ENCODE measurements at regions not wholly inside any gene's neighbourhood (a gene's known extent, or its start where the extent isn't known, plus 50 kb on each side); places are given as distances from the start of the nearest gene placed in this dataset.
"Not testable (repeated sequence)": the region's sequence is repeated elsewhere in the genome, so short reads cannot be mapped to it uniquely, and the experiment has no call there.

DNA sequence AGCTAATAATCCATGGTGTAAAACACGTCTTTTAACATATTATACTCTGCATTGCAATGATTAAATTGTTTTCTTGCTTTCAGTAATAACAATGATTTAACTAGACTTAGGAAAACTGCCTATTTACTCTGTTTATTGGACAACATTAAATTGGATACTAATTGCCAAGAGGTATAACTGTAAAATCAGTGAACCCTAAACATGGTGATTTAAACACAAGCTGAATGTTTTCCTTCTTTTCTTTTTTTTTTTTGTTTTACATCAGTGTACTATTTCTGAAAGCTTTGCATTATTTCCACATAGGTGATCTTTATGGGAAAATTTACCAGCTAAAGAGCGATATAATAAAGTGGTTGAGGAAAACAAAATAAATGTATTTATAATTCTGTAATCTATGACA is 276.7 kb downstream of the PCDH7 start:
- no peak for DNase-seq (ENCODE audit: low read depth in 3 of 3, low spot score in 2 of 3)

DNA sequence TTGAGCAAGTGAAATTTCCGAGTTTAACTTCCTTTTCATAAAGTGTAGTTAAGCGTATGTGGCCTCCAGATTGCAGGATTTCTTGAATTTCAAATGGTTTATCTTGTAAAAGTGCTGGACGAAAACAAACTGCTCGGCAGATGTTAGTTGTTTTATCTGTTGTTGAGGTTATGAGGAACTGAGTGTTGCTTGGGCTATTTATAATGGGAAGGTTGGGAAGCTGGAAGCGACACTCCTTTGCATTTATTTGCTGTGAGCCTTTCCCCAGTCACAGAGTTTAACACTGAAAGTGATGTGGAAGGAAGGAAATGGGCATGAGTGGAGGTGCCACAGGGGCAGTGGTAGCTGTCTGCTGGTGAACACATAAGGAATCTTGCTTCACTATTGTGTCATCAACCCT is 284.9 kb downstream of the PCDH7 start:
- no peak for DNase-seq (ENCODE audit: low read depth in 3 of 3, low spot score in 2 of 3)

DNA sequence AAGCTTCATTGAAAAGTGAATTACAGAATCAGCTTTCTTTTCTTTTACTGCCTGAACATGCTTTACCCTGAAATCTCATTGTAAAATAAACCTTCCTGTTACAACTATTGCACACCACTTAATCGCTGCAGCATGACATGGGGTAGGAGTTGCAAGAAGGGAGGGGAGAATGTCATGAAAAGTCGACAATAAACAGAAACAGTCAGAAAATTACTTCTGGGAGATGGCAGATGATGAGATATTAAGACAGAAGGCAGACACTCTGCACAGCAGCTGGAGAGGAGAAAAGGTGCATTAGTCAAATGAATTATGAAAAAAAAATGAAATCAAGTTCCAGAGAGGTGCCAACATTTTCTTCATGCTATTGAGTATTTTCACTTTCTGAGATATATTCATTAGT is 287.7 kb downstream of the PCDH7 start:
- no peak for DNase-seq (ENCODE audit: low read depth in 3 of 3, low spot score in 2 of 3)

DNA sequence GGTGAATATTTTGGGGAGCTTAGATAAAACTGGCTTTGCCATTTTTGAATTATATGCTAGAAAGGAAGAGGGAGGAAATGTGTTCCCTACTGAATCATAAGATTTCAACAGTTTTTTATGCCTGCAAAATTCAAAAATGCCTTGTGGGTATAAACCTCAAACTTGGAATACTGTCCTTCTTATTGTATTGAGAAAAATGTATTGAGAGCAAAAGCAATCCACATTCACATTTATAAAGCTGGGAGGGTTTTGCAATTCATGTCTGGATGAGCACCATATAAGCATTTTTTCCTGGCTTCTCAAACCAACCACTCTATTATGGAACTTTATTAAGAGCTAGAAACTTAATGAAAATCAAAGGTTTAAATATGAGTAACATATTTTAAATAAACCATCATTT is 289.8 kb downstream of the PCDH7 start:
- DNase-seq (ENCODE audit: low read depth in 3 of 3, low spot score in 2 of 3) = no peak

DNA sequence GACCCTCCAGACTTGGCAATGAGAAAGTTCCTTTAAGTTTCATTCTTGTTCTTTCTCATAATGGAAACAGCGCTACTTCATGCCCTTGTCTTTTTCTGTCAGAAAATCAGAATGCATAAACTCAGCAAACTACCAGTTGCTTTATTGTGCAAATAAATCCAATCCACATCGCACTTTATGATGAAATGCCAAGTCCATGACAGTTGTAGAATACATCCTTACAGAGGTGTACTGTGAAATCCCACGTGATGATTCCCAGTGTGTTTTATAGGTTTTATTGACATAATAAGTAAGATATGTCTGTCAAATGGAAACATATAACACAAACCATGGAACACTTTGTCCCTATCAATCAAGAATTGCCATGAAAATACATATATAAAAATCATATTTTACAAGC is 295.0 kb downstream of the PCDH7 start:
- no peak for DNase-seq (ENCODE audit: low read depth in 3 of 3, low spot score in 2 of 3)

DNA sequence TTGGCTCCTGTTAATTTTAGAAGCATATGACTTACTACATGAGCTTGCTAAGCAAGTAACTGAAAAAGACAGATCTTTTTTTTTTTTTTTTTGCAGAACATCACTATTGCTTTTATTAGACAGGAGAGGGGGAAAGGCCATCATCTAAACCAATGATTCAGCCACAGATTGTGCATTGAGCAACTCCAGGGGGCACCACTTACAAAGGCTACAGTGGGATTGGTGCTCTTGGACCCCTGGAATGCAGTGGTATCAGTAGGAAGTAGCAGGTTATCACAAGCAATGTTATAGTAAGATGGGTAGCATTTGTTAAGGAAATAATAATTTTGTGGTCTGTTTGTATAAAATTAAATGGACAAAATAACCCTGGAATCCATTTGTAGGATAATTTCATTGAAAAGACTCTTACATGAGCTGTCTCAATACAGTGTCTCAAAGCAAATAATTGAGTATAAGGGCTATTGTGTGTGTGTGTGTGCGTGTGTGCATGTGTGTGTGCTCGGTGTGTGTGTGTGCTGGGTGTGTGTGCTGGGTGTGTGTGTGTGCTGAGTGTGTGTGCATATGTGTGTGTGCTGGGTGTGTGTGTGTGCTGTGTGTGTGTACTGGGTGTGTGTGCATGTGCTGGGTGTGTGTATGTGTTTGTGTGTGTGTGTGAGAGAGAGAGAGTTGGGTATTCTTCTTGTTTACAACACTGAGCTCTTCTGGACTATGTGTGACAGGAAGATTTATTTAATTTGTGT is 296.3 kb downstream of the PCDH7 start:
- no peak for DNase-seq (ENCODE audit: low read depth in 3 of 3, low spot score in 2 of 3)

DNA sequence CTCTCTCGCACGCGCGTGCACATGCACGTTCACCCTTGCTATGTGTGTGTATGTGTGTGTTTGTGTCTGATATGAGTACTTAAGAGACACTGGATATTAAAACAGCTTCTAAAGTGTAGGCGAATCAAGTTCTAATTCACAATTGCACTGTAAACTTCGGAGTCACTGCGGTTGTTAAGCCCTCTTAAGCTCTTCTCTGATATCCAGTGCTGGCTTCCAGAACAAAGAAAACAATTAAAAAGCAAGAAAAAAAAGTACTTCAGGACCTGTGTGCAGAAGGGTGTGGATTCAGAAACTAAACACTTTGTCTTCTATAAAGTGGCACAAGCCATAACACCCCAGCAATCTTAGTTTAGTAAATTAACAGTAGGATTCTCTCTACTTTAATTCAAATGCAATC is 300.2 kb downstream of the PCDH7 start:
- DNase-seq (ENCODE audit: low read depth in 3 of 3, low spot score in 2 of 3) = no peak

DNA sequence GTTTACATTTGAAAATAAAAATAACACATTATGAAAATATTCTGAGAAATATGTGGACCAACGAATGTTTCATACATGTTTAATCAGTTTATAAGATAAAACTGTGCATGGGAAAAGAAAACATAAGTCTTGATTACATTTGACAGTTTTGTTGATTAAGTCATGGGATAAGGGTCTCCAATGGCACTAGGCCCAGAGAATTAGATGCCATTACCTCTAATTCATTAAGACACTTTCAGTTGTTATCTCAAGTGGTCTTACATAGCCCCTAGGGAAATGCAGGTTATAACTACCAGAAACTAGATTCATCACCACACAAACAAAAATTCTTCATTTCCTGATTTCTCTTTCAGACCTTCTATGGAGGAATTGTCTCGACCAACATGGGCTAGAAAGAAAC is 300.8 kb downstream of the PCDH7 start:
- no peak for DNase-seq (ENCODE audit: low read depth in 3 of 3, low spot score in 2 of 3)

DNA sequence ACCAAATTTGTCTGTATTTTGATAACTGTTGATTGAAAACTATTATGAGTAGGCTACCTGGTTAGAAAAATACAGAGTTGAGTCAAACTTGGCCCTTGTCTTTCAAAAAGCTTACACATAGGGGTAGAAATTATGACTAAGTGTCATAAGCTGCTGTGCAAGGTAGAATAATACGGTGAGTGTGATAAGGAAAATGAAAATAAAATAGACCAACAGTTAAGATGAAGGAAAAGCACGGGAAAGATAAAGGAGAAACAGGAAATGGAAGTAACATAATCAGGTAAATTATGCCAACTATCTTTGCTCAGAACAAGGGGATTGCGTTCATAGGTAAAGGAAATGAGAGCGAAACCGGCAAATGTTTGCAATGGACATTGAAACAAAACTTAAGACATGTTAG is 302.5 kb downstream of the PCDH7 start:
- no peak for DNase-seq (ENCODE audit: low read depth in 3 of 3, low spot score in 2 of 3)

DNA sequence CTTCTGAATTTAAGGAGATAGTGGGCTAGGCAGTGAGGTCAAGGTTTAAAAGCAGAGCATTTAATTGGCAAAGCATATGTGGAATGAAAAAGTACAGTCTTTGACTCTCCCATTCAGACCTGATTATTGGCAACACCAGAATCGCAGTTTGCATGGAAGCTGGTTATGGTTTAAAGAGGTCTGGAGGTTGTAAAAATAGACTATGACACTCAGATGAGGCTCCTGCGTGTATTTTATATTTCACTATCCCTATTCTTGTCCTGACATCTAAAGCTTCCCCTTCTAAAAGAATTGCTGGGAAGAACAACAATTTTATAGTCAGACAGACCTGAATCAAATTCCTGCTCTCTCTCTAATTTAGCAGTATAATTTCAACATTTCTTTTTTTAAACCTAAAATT is 302.9 kb downstream of the PCDH7 start:
- no peak for DNase-seq (ENCODE audit: low read depth in 3 of 3, low spot score in 2 of 3)

DNA sequence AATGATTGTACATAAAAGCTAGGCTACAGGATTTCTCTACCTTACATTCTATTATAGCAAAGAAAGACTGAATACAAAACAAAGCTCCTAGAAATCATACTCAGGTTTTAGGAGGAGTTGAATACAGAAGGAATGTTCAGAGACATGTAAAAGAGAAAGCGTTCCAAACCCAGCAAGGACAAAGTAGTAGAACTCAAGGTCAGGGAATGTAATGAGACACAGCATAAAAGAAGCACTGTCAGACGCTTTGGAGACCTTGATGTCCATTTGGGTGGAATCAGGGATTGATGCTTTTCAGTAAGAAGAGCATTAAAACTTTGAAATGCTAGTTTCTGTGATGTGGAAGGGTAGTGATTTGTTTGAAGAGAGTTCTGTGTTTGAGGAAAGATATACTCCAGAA is 303.6 kb downstream of the PCDH7 start:
- no peak for DNase-seq (ENCODE audit: low read depth in 3 of 3, low spot score in 2 of 3)

DNA sequence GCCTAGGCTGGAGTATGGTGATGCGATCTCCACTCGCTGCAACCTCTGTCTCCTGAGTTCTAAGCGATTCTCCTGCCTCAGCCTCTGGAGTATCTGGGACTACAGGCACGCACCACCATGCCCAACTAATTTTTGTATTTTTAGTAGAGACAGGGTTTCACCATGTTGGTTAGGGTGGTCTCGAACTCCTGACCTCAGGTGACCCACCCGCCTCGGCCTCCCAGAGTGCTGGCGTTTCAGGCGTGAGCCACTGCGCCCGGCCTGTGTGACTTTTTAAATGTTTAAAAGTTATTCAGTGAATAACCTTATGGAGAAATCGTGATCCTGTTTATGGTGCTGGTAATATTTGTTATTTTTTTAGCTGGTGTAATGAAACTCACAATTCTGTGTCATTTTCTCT is 304.6 kb downstream of the PCDH7 start:
- not testable (repeated sequence) for DNase-seq (ENCODE audit: low read depth in 3 of 3, low spot score in 2 of 3)

DNA sequence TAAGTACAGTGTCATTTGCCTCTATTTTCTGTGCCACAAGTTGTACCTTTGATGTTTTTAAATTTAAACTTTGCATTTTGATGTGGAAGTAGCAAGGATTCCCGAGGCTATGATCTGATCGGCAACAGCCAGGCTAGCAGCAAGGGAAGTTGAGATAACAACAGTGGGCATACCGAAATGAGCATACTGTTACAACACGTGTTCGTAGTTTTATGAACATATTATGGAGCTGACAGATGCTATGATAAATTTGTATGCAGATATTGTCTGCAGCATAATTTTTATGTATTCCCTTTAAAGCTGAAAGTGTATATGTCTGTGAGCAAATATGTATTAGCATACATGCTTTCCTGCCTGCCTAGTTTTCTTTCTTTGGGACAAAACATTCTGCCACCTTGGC is 306.1 kb downstream of the PCDH7 start:
- DNase-seq (ENCODE audit: low read depth in 3 of 3, low spot score in 2 of 3) = no peak

DNA sequence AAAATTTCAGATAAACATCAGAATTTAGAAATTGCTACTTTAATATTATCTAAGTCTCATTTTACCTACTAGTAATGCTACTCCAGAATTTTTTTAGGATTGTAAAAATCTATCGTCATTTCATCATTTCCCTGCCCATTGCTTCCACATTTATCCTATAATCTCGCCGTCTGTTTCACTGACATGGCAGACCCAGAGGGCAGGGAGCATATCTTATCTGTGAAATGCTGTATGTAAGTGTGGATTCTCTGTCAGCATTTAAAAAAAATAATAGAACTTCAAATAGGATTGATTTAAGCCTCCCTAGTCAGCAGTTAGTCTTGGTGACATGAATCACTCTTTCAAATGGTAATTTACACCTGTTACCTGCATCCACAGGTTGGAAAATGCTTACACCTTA is 314.4 kb downstream of the PCDH7 start:
- no peak for DNase-seq (ENCODE audit: low read depth in 3 of 3, low spot score in 2 of 3)

DNA sequence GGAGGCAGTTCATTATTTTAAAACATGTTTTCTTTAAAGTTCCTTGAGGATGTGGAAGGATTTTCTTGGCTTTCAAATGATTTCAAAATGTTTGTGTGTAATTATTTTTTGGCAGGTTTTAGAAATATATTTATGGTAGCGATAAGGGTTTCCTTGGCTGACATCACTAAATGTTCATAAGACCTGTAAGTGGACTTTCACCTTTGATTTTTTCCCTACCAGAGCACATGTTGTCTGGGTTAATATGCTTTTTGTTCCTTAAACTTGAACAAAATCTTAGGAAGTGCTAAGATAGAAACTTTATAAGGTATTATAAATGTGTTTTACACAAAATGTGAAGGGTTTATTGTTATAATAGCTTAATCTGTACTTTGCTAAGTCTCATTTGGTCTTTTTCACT is 315.6 kb downstream of the PCDH7 start:
- DNase-seq (ENCODE audit: low read depth in 3 of 3, low spot score in 2 of 3) = no peak

DNA sequence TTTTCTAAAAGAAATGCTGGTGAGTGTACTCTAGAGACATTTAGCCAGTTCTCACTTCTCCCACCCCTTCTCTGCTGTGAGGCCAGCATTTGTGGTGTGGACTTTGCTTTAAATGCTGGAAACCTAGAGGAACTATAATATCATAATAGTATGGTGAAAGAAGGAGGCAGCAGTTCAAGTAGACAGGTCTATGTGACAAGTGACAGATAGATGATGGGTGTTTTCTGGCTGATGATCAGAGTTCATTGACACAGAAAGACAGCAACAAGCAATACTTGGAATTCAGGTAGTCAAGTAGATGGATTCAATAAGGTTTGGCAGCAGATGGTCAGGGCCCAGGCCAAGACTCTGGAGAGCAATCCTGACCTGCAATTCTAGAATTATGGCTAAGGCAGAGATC is 317.5 kb downstream of the PCDH7 start:
- DNase-seq (ENCODE audit: low read depth in 3 of 3, low spot score in 2 of 3) = no peak

DNA sequence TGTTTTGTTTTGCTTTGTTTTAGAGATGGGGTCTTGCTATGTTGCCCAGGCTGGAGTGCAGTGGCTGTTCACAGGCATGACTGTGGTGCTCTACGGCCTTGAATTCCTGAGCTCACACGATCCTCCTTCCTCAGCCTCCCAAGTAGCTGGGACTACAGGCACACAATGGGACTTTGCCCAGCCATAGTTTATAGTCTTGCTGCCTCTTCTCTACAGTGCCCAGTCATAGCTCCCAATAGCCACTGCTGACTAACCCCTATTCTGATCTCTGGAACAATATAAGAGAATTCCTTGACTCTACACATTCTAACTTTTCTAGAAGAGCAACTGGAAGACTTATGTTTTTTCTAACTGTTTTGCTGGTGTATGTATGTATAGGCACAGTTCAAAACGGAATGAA is 319.2 kb downstream of the PCDH7 start:
- DNase-seq (ENCODE audit: low read depth in 3 of 3, low spot score in 2 of 3) = no peak

DNA sequence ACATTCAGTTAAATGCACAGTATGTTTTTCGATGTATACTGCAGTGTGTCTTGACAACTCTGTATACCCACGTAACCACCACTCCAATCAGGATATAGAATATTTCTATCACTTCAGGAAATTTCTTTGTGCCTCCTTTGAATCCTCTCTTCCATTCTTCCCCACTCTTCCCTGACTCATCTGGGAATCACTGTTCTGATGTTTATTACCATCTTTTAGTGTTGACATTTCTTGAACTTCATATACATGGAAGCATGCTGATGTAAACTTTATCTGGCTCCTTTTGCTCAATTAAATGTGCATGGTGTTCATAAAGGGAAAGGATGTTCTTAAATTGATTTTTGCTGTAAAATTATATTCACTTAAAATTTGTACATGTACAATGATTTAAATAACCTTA is 319.9 kb downstream of the PCDH7 start:
- no peak for DNase-seq (ENCODE audit: low read depth in 3 of 3, low spot score in 2 of 3)

DNA sequence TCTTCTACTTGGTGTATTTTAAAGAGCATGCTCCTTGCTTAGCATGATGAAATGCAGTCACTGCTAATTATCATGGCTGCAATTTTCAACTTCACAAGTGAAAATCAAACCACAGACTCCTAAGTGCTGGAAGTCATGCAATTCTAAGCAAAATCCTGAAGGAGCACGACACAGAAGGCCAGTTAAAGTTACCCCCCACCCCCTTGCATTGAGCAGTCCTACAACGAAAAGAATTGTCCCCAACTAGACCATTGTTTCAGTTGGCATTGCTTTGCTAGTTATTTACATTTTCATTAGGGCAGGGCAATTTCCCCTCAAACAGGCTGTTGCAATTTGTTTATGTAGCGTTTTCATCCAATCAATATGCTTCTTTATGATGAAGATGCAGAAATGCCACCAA is 321.2 kb downstream of the PCDH7 start:
- no peak for DNase-seq (ENCODE audit: low read depth in 3 of 3, low spot score in 2 of 3)

DNA sequence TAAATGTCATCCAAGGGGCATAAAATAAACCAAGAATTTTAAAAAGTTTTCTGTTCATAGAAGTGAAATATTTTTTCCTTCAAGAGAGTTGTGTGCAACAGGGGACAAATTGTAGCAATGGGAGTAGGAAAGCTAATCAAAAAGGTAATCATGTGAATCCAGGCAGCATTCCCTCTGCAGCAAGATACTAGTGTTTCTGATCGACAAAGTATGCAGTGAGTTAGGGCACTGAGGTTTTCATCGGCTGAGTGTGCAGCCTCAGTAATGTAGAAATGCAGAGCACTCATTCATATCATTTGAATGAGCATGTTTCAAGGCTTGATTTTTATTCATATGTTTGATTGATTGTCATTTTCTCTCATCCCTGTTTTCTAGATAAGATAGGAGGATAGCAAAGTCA is 321.7 kb downstream of the PCDH7 start:
- DNase-seq (ENCODE audit: low read depth in 3 of 3, low spot score in 2 of 3) = no peak

DNA sequence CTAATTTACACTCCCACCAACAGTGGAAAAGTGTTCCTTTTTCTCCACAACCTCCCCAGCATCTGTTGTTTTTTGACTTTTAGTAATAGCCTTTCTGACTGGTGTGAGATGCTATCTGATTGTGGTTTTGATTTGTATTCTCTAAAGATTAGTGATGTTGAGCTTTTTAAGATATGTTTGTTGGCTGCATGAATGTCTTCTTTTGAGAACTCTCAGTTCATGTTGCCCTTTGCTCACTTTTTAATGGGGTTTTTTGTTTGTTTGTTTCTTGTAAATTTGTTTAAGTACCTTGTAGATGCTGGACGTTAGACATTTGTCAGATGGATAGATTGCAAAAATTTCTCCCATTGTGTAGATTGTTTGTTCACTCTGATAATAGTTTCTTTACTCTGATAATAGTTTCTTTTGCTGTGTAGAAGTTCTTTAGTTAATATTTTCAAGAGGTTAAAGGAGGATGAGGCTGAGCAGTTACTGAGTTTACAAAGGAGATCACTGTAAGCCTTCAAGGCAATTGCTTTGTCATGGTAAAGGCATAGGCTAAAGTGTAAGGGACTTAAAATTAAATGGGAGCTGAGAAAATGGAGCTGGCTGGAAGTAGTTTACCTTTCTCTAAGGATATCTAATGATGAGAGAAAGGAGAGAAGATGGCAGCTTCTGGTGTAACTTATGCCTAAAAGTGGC is 323.4 kb downstream of the PCDH7 start:
- DNase-seq (ENCODE audit: low read depth in 3 of 3, low spot score in 2 of 3) = no peak

DNA sequence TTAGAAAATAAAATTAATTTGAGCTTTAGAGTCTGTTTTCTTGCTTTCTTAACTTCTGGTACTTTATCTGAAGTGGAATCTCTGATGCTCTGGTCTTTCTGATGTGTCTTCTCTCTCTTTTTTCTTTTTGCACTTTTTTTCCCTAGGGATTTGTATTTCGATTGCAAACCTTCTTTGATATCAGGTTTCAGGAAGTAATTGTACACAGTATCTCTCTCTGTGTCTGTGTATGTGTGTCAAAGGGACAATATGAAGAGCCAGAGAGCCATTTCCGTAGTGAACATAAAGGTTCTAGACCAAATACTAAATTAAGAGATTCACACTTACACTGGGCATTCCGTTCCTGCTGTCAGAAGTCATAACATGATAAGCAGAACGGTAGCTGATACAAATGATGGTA is 325.0 kb downstream of the PCDH7 start:
- DNase-seq (ENCODE audit: low read depth in 3 of 3, low spot score in 2 of 3) = no peak

Data from right renal cortex interstitium (tissue), 3 donors.